Frontal cortex (tissue), 3 donors: ENCODE measurements at regions not wholly inside any gene's neighbourhood (a gene's known extent, or its start where the extent isn't known, plus 50 kb on each side); places are given as distances from the start of the nearest gene placed in this dataset.
"Not testable (repeated sequence)": the region's sequence is repeated elsewhere in the genome, so short reads cannot be mapped to it uniquely, and the experiment has no call there.

Experiments used
- DNase-seq, 2 donors: peaks; one replicate each; pipeline ENCODE4 v3.0.0; 2012; ENCODE audit warnings: low spot score in 2 of 2
- FAIRE-seq: peaks from 2 replicates; lab custom pipeline; 2012; peaks lifted over from hg19 to GRCh38; lab: Jason Lieb, UNC
- donor health status: control.
- donor health status: control.
- donor health status: control.

- FAIRE-seq, result no peak
- no peak for DNase-seq
Observed at GRCh38 chr4:19566041-19566440, 685.7 kb upstream of the SLIT2 start.

- no peak for DNase-seq
- no peak for FAIRE-seq
Observed at GRCh38 chr4:19562456-19562855, 689.2 kb upstream of the SLIT2 start.

GRCh38 chr4:19557161-19557560 is 694.5 kb upstream of the SLIT2 start:
- no peak for FAIRE-seq
- DNase-seq, result no peak

GRCh38 chr4:19556276-19556675 is 695.4 kb upstream of the SLIT2 start:
- FAIRE-seq, DNase-seq: not testable (repeated sequence)

- DNase-seq (no peak), FAIRE-seq (no peak)
Observed at GRCh38 chr4:19547463-19547862, 704.2 kb upstream of the SLIT2 start.

GRCh38 chr4:19544446-19545125 is 707.1 kb upstream of the SLIT2 start:
- DNase-seq, result no peak
- FAIRE-seq, result no peak

- FAIRE-seq (no peak), DNase-seq (no peak)
Observed at GRCh38 chr4:19540859-19541540, 710.7 kb upstream of the SLIT2 start.

GRCh38 chr4:19539201-19539600 is 712.5 kb upstream of the SLIT2 start:
- DNase-seq (no peak), FAIRE-seq (no peak)

- no peak for DNase-seq
- FAIRE-seq, result no peak
Observed at GRCh38 chr4:19534159-19534558, 717.5 kb upstream of the SLIT2 start.

- no peak for DNase-seq
Observed at GRCh38 chr4:19531906-19532848, 719.5 kb upstream of the SLIT2 start.

GRCh38 chr4:19523964-19524363 is 727.7 kb upstream of the SLIT2 start:
- FAIRE-seq, result no peak
- DNase-seq, result no peak

More at GRCh38 chr4:19531906-19532848, 719.5 kb upstream of the SLIT2 start:
- FAIRE-seq, result no peak

GRCh38 chr4:19522966-19523365 is 728.7 kb upstream of the SLIT2 start:
- DNase-seq (no peak), FAIRE-seq (no peak)

GRCh38 chr4:19520939-19521520 is 730.7 kb upstream of the SLIT2 start:
- DNase-seq (no peak), FAIRE-seq (no peak)

GRCh38 chr4:19514276-19515070 is 737.2 kb upstream of the SLIT2 start:
- FAIRE-seq (no peak), DNase-seq (no peak)

GRCh38 chr4:19512086-19512485 is 739.6 kb upstream of the SLIT2 start:
- FAIRE-seq, result no peak
- no peak for DNase-seq

- FAIRE-seq, result no peak
- DNase-seq, result no peak
Observed at GRCh38 chr4:19510993-19511392, 740.7 kb upstream of the SLIT2 start.

- DNase-seq (no peak), FAIRE-seq (no peak)
Observed at GRCh38 chr4:19508442-19508841, 743.3 kb upstream of the SLIT2 start.

GRCh38 chr4:19497705-19498104 is 754.0 kb upstream of the SLIT2 start:
- FAIRE-seq, result no peak
- DNase-seq, result no peak

GRCh38 chr4:19496756-19497155 is 754.9 kb upstream of the SLIT2 start:
- no peak for FAIRE-seq

More at GRCh38 chr4:19496756-19497155, 754.9 kb upstream of the SLIT2 start:
- DNase-seq, result no peak
